ENCODE measurements at regions not wholly inside any gene's neighbourhood (a gene's known extent, or its start where the extent isn't known, plus 50 kb on each side); places are given as distances from the start of the nearest gene placed in this dataset.
"Not testable (repeated sequence)": the region's sequence is repeated elsewhere in the genome, so short reads cannot be mapped to it uniquely, and the experiment has no call there.

DNA sequence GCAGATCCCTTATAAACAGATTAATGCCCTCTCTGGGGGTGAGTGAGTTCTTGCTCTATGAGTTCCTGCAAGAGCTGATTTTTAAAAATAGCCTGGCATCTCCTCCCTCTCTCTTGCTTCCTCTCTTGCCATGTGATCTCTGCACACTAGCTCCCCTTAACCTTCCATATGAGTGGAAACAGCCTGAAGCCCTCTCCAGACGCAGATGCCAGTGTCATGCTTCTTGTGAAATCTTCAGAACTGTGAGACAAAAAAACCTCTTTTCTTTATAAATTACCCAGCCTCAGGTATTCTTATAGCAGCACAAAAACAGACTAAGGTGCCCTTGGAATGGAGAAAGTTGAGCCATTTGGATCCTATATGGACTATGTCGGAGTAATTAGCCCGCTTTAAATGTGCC lies 559.7 kb upstream of the CYLC2 start:
- no peak for DNase-seq
- Histone ChIP-seq H3K4me1 (no peaks in the 10 kb centered on the region), H3K27me3 (no peaks in the 10 kb centered on the region), H3K9me3 (no peaks in the 10 kb centered on the region), H3K4me3 (ENCODE audit: low read depth, low read length) (no peak overlapping the region), H3K36me3 (no peaks in the 10 kb centered on the region)
- TF ChIP-seq, protein P1, sequence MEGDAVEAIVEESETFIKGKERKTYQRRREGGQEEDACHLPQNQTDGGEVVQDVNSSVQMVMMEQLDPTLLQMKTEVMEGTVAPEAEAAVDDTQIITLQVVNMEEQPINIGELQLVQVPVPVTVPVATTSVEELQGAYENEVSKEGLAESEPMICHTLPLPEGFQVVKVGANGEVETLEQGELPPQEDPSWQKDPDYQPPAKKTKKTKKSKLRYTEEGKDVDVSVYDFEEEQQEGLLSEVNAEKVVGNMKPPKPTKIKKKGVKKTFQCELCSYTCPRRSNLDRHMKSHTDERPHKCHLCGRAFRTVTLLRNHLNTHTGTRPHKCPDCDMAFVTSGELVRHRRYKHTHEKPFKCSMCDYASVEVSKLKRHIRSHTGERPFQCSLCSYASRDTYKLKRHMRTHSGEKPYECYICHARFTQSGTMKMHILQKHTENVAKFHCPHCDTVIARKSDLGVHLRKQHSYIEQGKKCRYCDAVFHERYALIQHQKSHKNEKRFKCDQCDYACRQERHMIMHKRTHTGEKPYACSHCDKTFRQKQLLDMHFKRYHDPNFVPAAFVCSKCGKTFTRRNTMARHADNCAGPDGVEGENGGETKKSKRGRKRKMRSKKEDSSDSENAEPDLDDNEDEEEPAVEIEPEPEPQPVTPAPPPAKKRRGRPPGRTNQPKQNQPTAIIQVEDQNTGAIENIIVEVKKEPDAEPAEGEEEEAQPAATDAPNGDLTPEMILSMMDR (IDR thresholded peaks at IDR 0.05; ENCODE audit: low read depth, low read length): no peak

DNA sequence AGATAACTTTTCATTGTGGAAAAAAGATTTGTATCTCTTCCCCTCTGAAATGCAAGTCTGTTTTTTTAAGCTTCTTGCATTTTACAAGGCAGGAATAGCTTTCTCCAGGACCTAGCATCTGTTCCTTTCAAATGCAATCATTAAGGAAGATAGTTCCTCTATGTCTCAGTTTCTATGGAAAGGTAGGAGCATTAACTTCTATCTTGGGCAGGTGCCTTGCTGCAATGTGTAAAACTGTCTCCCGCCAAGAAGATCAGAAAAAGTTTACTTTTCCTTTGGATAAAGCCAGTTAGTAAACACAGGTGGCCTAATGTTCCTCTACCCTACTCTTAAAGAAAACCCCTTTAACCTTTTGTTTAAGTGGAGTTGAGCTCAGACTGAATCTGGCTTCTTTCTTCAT lies 560.6 kb upstream of the CYLC2 start:
- Histone ChIP-seq H3K4me3 (ENCODE audit: low read depth, low read length) (no peak overlapping the region), H3K27me3 (no peaks in the 10 kb centered on the region), H3K36me3 (no peaks in the 10 kb centered on the region), H3K4me1 (no peaks in the 10 kb centered on the region), H3K9me3 (no peaks in the 10 kb centered on the region)
- no peak for DNase-seq
- TF ChIP-seq, protein P1 (IDR thresholded peaks at IDR 0.05; ENCODE audit: low read depth, low read length): no peak

DNA sequence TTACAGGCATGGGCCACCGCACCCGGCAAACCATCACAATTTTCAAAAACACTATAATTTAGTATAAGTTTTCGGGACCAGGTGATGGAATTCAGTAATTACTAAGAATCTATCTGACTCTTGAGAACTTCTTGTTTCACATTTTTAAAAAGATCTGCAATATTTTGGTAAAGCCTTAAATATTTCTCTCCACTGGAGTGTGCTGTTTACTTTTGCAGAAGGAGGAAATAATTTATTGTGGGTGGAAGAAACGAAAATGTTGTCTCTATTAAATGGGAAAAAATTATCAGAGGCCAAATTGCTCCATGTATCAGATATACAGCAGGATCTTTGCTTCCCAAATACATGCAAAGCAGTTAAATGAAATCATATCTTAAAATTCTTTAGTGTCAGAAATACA lies 566.8 kb upstream of the CYLC2 start:
- Histone ChIP-seq H3K4me3 (ENCODE audit: low read depth, low read length) (no peak overlapping the region), H3K27me3 (no peaks in the 10 kb centered on the region), H3K9me3 (no peaks in the 10 kb centered on the region), H3K4me1 (no peaks in the 10 kb centered on the region), H3K36me3 (no peaks in the 10 kb centered on the region)
- DNase-seq: no peak
- TF ChIP-seq, protein P1 (IDR thresholded peaks at IDR 0.05; ENCODE audit: low read depth, low read length): no peak

DNA sequence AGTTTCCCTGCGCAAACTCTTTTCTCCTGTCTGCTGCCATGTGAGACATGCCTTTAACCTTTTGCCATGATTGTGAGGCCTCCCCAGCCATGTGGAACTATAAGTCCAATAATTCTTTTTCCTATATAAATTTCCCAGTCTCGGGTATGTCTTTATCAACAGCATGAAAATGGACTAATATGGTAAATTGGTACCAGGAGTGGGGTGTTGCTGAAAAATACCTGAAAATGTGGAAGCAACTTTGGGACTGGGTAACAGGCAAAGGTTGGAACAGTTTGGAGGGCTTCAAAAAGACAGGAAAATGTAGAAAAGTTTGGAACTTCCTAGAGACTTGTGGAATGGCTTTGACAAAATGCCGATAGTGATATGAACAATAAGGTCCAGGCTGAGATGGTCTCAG lies 578.9 kb upstream of the CYLC2 start:
- not testable (repeated sequence) for H3K36me3 ChIP-seq; DNase-seq; H3K9me3 ChIP-seq; H3K4me3 ChIP-seq (ENCODE audit: low read depth, low read length); H3K4me1 ChIP-seq; H3K27me3 ChIP-seq

DNA sequence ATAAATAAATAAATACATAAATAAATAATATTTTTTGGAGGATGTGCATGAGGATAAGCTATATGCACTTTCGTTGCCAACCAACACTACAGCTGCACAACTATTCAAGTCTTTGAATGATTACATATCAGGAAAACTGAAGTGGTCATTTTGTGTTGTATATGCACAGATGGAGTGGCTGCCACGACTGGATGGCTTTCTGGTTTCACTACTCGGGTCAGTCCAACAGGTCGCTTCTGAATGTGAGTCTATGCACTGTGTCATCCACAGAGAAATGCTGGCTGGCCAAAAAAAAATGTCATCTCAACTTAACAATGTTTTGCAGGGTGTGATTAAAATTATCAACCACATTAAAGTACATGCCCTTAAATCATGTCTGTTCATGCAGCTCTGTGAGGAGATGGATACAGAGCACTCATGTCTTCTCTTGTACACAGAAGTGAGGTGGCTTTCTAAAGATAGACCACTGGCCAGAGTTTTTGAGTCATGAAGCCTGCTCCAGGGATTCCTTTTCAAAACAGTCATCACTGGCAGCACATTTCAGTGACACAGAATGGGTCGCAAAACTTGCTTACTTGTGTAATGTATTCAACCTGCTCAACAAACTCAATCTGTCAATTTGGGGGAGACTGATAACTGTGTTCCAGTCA lies 589.8 kb upstream of the CYLC2 start:
- H3K4me3 ChIP-seq (ENCODE audit: low read depth, low read length): no peak overlapping the region
- TF ChIP-seq, protein P1 (IDR thresholded peaks at IDR 0.05; ENCODE audit: low read depth, low read length): no peak
- DNase-seq: no peak
- H3K4me1 ChIP-seq: no peaks in the 10 kb centered on the region
- no peaks in the 10 kb centered on the region for H3K9me3 ChIP-seq
- H3K27me3 ChIP-seq: no peaks in the 10 kb centered on the region
- no peaks in the 10 kb centered on the region for H3K36me3 ChIP-seq

DNA sequence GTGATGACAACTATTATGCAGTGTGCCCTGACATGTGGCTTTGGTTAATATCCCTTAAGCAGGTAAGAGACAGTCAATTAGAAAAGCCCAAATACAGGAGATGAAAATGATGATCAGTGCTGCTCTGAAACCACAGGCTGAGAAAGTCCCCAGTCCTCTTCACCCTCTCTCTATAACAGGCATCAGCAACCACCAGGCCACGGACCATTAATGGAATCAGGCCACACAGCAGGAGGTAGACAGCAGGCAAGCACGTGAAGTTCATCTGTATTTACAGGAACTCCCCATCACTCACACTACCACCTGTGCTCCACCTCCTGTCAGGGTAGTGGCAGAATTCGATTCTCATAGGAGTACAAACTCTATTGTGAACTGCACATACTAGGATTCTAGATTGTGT lies 591.6 kb upstream of the CYLC2 start:
- no peak for DNase-seq
- H3K36me3 ChIP-seq: no peaks in the 10 kb centered on the region
- H3K4me3 ChIP-seq (ENCODE audit: low read depth, low read length): no peak overlapping the region
- H3K27me3 ChIP-seq: no peaks in the 10 kb centered on the region
- TF ChIP-seq, protein P1 (IDR thresholded peaks at IDR 0.05; ENCODE audit: low read depth, low read length): no peak
- no peaks in the 10 kb centered on the region for H3K9me3 ChIP-seq
- H3K4me1 ChIP-seq: no peaks in the 10 kb centered on the region

DNA sequence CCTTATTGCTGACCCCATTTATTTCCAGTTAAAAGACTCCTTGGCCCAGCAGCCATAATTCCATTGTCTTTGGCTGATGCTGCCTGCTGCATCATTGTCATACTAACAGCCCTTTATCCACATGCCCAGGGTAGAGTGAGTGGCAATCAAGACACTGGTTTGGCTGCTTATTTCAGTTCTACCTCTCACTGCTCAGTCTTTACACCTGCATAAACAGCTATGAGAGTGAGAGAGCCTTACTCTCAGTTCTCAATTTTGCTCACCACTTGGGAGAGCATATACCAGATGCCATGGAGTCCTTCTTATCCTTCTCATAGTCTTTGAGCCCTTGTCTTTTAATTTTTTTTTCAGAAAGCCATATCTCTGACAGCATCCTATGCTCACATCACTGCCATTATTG lies 596.9 kb upstream of the CYLC2 start:
- Histone ChIP-seq H3K9me3 (no peaks in the 10 kb centered on the region), H3K4me1 (no peaks in the 10 kb centered on the region), H3K36me3 (no peaks in the 10 kb centered on the region), H3K4me3 (ENCODE audit: low read depth, low read length) (no peak overlapping the region), H3K27me3 (no peaks in the 10 kb centered on the region)
- TF ChIP-seq, protein P1 (IDR thresholded peaks at IDR 0.05; ENCODE audit: low read depth, low read length): no peak
- DNase-seq: no peak

DNA sequence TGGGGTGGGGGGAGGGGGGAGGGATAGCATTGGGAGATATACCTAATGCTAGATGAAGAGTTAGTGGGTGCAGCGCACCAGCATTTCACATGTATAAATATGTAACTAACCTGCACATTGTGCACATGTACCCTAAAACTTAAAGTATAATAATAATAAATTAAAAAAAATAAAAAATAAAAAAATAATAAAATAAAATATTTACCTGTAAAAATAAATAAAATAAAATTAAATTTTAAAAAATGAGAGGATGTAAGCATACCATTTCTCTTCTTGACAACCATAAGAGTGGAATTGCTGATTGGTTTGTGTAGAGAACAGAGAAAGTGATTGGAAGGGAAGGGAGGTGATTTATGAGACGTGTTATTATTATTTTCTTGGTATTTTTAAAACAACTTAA lies 609.5 kb upstream of the CYLC2 start:
- not testable (repeated sequence) for H3K4me1 ChIP-seq; H3K9me3 ChIP-seq; DNase-seq; H3K4me3 ChIP-seq (ENCODE audit: low read depth, low read length); H3K36me3 ChIP-seq; H3K27me3 ChIP-seq

Measured in BE2C (cell line).